Stimulated activated CD8-positive, alpha-beta memory T cell treated with anti-CD3 and anti-CD28 coated beads, Interleukin-7, amount 100 ng/mL, for 48 hours (primary cell): ENCODE measurements at regions not wholly inside any gene's neighbourhood (a gene's known extent, or its start where the extent isn't known, plus 50 kb on each side); places are given as distances from the start of the nearest gene placed in this dataset.
"Not testable (repeated sequence)": the region's sequence is repeated elsewhere in the genome, so short reads cannot be mapped to it uniquely, and the experiment has no call there.

Experiments used
- DNase-seq, 2 donors: peaks; one replicate each; pipeline ENCODE4 v3.0.0-alpha.2; 2020; ENCODE audit warnings: low read depth in 1 of 2; ENCODE audit errors: extremely low read depth in 1 of 2

GRCh38 chr1:83413839-83414107 lies 585.2 kb downstream of the TTLL7 start:
- not testable (repeated sequence) for DNase-seq

DNA sequence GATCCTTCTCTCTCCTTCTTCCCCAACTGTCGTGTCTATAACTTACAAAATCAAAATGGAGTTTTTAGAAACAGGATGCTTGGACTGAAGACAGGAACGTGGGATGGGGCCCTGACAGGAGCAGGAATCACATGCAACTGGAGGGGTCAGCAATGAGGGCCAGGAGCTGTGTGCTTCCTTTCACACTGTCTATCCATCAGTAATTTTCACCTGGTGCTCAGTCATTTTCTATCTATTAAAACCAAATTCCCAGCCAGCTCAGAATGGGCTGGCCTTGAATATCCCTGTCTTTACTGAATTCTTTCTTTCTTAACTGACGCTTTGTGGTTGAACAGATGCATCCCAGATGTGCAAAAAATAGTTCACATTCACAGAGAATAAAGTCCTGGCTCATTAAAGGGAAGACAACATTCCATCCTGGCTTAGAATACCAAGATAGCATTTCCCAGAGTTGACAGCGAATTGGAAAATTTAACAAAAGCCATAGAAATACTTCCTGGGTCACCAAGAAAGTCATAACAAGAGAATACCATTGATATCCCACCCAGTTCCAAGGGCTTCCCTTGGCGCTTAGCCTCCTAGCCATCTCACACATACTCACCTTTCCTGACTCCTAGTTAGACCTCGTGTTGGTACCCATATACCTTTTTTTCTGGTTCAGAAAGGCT lies 588.1 kb downstream of the TTLL7 start:
- not testable (repeated sequence) for DNase-seq

DNA sequence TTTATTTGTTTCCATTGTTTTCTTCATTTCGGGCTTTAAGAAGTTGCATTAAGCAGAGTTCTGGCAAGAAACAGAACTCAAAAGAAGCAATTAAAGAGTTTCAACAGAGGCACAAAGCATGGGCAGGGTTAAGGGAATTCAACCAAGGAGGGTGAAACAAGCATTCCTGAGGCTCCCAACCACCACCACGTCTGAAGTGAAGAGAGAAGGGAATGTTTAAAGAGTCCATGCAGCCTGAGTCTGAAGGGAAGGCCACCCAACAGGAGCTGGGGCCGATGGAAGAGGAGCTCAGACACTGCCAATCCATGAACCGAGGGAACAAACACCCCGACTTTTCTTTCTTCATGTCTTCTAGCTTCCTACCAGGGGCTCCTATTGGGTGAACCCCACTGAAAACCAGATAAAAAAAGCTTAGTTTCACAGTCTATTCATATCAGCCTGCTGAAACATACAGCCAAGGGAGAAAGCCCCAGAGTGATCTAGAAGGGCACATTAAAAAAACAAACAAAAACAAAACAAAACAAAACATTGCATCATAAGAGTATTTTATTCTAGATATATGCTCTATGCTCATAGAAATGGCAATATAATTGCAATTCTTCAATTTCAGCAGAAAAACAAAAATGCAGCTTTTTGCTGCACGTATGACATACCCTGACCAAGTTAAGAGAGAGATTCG lies 592.1 kb downstream of the TTLL7 start:
- not testable (repeated sequence) for DNase-seq

DNA sequence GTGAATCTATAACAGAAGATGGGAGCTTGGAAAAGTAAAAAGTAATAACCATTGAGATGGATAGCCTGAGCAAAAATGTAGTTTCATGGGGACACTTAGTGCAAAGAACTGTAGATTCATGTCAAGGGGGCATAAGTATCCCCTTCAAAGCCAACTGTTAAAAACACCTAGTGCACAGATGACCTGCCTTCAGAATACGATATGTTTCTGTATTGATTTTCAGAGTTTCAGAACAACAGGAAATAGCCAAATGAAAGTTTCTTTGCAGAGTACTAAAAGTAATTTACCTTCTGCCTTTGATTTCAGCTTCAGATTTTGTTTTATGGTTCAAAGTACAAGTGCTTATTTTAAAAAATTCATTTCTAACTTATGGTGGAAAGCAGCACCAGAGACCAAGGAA lies 593.1 kb downstream of the TTLL7 start:
- DNase-seq = not testable (repeated sequence)

DNA sequence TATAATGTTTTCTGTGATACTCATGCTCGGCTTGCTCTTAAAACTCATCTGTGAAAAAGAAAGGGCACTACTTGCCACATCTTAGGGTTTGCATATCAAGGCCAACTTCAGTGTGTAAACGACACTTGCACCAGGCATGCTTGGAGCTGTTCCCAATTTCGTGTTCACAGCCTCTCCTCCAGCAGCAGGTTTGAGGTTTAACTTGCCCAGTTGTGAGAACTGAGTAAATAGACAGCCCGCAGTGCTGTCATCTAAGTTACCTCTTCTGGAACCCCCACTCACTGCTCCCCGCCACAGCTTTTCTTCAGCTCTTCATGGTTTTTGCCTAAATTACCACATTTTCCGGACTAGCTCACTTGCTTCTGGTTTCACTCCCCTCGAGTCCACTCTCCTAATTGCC lies 595.4 kb downstream of the TTLL7 start:
- DNase-seq = not testable (repeated sequence)

- not testable (repeated sequence) for DNase-seq
Measured at GRCh38 chr1:83401146-83401545, 597.8 kb downstream of the TTLL7 start.

- DNase-seq = not testable (repeated sequence)
Measured at GRCh38 chr1:83400173-83400572, 598.8 kb downstream of the TTLL7 start.

DNA sequence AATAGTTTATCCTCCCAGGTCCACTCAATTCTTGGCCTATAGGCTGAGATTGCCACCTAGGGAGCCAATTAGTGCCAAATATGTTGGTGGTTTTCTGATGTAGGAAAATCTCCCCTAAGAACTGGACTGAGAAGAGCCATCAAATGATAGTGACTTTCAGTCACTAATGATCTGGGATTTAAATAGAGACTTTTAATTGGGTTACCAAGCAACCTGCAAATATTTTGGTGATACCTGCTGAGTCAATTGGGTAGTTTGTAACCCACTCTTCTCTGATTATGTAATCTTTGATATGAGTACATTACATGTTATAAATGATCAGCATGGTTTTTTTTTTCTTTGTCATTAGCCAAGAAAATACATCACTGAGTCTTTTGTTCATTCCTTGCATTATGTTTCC lies 600.8 kb downstream of the TTLL7 start:
- not testable (repeated sequence) for DNase-seq

DNA sequence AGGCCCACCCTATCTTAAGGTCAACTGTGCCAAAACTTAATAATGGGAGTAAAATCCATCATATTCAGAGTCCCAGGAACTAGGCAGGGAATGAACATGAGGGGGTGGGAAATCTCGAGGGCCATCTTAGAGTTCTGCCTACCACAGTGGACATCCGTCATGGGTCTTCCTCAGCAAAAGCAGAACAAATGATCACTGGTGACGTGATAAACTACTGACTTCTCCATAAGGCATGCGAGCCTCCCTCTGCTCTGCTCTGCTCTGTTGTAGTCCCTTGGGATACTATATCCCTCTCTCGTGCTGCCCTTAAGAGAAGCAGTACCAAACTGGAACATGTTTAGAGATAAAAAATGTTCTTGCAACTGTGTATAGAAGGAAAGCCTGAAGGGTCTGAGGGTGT lies 603.8 kb downstream of the TTLL7 start:
- DNase-seq = not testable (repeated sequence)

GRCh38 chr1:83386946-83387345 lies 612.0 kb downstream of the TTLL7 start:
- not testable (repeated sequence) for DNase-seq

GRCh38 chr1:83383107-83383506 lies 615.8 kb downstream of the TTLL7 start:
- DNase-seq = not testable (repeated sequence)

GRCh38 chr1:83373018-83373417 lies 625.9 kb downstream of the TTLL7 start:
- DNase-seq = not testable (repeated sequence)

DNA sequence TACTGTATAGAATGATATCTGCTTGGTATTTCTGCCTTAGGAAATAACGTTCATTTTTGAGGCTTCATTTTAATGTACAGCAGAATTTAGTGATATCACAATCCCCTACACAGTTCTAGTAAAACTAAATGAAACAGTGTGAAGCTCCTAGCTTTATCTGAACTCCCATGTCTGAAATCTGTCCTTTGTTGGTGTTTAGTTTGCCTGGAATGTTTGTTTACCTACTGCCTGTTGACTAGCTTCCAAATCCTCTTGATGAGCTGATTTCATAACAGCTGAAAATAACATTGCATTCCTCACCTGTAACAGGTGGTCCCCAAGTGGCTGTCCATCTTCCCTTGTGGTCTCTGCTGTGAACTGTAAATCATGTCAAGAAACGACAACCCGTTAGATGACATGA lies 629.1 kb downstream of the TTLL7 start:
- DNase-seq = not testable (repeated sequence)

GRCh38 chr1:83365320-83365719 lies 633.6 kb downstream of the TTLL7 start:
- DNase-seq = not testable (repeated sequence)

GRCh38 chr1:83345375-83345774 lies 653.6 kb downstream of the TTLL7 start:
- not testable (repeated sequence) for DNase-seq

DNA sequence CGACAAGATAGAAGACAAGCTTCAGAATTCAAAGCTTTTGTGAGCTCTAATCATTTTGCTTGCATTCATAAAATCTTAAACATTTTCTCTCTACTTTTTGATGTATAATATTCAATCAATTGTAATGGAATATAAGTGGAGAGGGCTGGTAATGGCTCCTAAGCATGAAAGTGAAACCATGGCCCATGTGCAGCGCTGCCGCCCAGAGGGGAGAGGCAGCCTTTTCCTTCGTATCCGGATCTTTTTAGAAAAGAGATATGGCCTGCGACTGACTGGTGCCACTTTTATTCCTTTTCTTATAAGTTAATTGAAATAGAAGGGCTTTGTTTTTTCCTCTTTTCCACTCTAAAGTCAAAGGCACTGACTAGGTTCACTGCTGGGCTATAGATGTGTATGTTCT lies 655.2 kb downstream of the TTLL7 start:
- not testable (repeated sequence) for DNase-seq

DNA sequence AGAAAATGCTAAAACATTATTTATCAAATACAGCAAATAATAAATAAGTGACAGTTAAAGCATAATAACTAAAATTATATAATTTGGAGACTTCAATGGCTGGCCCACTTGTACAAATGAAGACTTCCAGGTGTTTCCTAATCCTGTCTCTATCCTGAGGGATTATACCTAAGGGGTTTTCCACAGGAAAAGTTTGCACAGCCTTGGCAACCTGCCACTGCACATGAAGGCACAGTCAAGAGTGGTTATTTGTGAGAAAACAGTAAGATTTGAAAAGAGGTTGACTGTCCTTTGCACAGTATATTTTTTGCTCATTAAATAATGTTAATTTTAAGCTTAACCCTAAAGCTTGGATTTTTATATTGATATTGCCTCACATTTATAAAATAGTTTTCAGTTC lies 655.9 kb downstream of the TTLL7 start:
- DNase-seq = not testable (repeated sequence)

GRCh38 chr1:83332308-83332707 lies 666.6 kb downstream of the TTLL7 start:
- DNase-seq = not testable (repeated sequence)

GRCh38 chr1:83318366-83318765 lies 680.6 kb downstream of the TTLL7 start:
- no peak for DNase-seq

DNA sequence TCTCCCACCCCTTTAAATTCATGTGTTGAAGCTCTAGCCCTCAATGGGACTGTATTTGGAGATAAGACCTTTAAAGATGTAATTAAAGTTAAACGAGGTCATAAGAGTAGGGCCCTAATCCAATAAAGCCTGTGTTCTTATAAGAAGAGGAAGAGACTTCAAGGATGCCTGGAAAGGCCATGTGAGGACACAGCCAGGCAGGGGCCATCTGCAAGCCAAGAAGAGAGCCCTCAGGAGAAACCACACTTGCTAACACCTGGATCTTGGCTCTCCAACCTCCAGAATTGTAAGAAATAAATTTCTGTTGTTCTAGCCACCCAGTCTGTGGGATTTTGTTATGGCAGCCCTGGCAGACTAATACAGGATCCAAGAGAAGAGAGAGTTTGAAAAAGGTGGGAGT lies 683.5 kb downstream of the TTLL7 start:
- not testable (repeated sequence) for DNase-seq

DNA sequence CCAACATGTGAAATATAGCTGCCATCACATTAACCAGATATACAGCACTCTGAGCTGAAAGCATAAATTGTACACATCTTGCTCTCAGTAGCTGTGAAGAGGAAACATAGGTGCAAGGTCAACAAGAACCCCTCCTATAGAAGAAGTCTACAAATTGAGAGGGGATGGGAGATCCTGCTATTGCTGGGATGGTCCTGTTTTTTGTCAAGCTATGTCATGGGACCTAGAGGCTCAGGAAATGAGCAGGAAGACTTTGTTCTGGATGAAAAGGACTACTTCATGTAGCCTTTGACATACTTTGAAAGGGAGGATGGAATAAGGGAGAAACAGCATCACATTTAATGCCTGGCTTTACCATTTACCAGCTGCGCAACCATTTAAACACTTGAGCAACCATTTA lies 688.8 kb downstream of the TTLL7 start:
- DNase-seq = not testable (repeated sequence)

DNA sequence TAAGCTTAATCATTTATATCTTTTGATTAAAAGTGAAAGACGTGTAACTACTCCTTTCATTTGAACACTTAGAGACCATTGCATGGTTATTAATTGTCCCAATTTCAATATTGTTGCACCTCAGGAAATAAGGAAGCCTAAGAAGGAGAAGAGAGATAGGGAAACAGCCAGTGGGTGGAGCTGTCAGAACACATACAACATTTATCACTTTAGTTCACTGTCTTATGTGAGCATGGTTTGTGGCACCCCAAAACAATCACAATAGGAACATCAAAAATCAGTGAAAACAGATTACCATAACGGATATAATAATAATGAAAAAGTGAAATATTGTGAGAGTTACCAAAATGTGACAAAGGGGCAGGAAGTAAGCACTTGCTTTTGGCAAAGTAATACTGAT lies 689.9 kb downstream of the TTLL7 start:
- not testable (repeated sequence) for DNase-seq

DNA sequence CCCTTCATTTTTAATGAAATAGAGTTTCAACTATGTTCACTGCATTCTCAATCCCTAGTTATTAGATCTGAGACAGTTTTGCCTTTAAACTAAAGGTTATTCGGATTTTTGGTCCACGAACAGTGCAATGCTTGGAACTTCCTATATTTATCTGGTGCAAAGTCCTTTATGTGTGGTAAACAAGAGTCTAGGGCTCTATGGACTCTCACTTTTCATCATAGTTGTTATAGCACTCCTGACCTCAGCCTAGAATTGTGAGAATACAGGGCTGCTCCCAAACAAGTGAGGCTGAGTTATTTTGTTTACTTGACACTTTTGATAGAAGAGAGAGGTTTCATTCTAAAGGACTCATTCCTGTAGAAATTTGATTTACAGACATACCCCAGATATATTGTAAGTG lies 692.1 kb downstream of the TTLL7 start:
- not testable (repeated sequence) for DNase-seq
